GM12878 (cell line): ENCODE measurements at regions not wholly inside any gene's neighbourhood (a gene's known extent, or its start where the extent isn't known, plus 50 kb on each side); places are given as distances from the start of the nearest gene placed in this dataset.

Experiments
- ATAC-seq: fragments of 200-7000 bp; cut with Tn5 transposase; 3 replicates; pipeline ENCODE4 v1.9.1; 2020; ENCODE audit warnings: mild to moderate bottlenecking, moderate library complexity
- BruUV-seq: library from RNA; stranded (reverse); fragments of 400-500 nt; replicated peaks from 2 replicates; lab custom pipeline; 2021; lab: Mats Ljungman, UMichigan
- CTCF ChIA-PET: fragments of 300-600 bp; sonication (Branson Sonifier 250); formaldehyde crosslinking; extraction: SDS; loops from one replicate; lab custom pipeline; 2021; ENCODE audit warnings: inconsistent platforms; lab: Yijun Ruan, JAX
- POLR2A ChIA-PET: fragments of 350-600 bp; formaldehyde crosslinking; extraction: SDS; loops from one replicate; lab custom pipeline; 2021; ENCODE audit warnings: inconsistent platforms; lab: Charles Lee
- RAD21 ChIA-PET: fragments of 300-600 bp; sonication (Branson Sonifier 250); formaldehyde crosslinking; loops from one replicate; lab custom pipeline; 2023; ENCODE audit warnings: antibody characterized with exemption; ENCODE audit not compliant: unreplicated experiment; lab: Charles Lee
- SMC1A ChIA-PET: fragments of 300-600 bp; sonication (Branson Sonifier 250); formaldehyde crosslinking; loops from one replicate; lab custom pipeline; 2023; ENCODE audit not compliant: unreplicated experiment, uncharacterized antibody; lab: Charles Lee
- DNase-seq: peaks from one replicate; pipeline ENCODE4 v3.0.0-alpha.2; 2011; ENCODE audit warnings: low read depth, low spot score
- FAIRE-seq: peaks from 3 replicates; lab custom pipeline; 2011; peaks lifted over from hg19 to GRCh38; lab: Jason Lieb, UNC
- H2AFZ ChIP-seq: 2 replicates; pipeline ENCODE4 v1.6.0; 2011; ENCODE audit warnings: low read depth, low read length, control low read depth; ENCODE audit not compliant: control insufficient read depth
- H3K27ac ChIP-seq: 2 replicates; pipeline ENCODE4 v1.5.1; 2011; ENCODE audit warnings: control low read depth; ENCODE audit not compliant: control insufficient read depth, insufficient read depth
- H3K27me3 ChIP-seq, 2 experiments: replicated peaks in 1 of 2; 2 replicates each; pipeline versions ENCODE4 v1.6.0 to v1.6.1; 2011; ENCODE audit warnings: low read length in 1 of 2; ENCODE audit not compliant: control insufficient read depth in 2 of 2, insufficient read depth in 2 of 2
- H3K36me3 ChIP-seq, 2 experiments: 2 replicates each; pipeline ENCODE4 v1.5.1; 2011; ENCODE audit warnings: low read length in 1 of 2; ENCODE audit not compliant: control insufficient read depth in 2 of 2, insufficient read depth in 2 of 2
- H3K4me1 ChIP-seq: 2 replicates; pipeline ENCODE4 v1.6.1; 2011; ENCODE audit warnings: mild to moderate bottlenecking, low read length, moderate library complexity, mixed read lengths; ENCODE audit not compliant: control insufficient read depth, insufficient read depth
- H3K4me2 ChIP-seq: 2 replicates; pipeline ENCODE4 v1.6.0; 2011; ENCODE audit warnings: control low read depth; ENCODE audit not compliant: control insufficient read depth, insufficient read depth
- H3K4me3 ChIP-seq: fragments of 200-600 bp; sonication (generic); 2 replicates; pipeline ENCODE4 v1.5.1; 2016
- H3K79me2 ChIP-seq: 2 replicates; pipeline ENCODE4 v1.6.0; 2011; ENCODE audit warnings: low read length; ENCODE audit not compliant: control insufficient read depth, insufficient read depth
- H3K9ac ChIP-seq: 2 replicates; pipeline ENCODE4 v1.8.0; 2011; ENCODE audit warnings: low read length, control low read depth, mixed read lengths; ENCODE audit not compliant: control insufficient read depth, insufficient read depth
- H3K9me3 ChIP-seq: replicated peaks from 3 replicates; pipeline ENCODE4 v1.5.1; 2011; ENCODE audit warnings: mild to moderate bottlenecking, low read length; ENCODE audit not compliant: control insufficient read depth, insufficient read depth
- H4K20me1 ChIP-seq: 2 replicates; pipeline ENCODE4 v1.6.0; 2011; ENCODE audit not compliant: control insufficient read depth, insufficient read depth
- ATF3 ChIP-seq: IDR thresholded peaks from 2 replicates; pipeline ENCODE4 v1.6.1; 2011; ENCODE audit warnings: low read depth, mild to moderate bottlenecking, low read length, moderate library complexity, borderline replicate concordance; ENCODE audit errors: extremely low read depth
- BACH1 ChIP-seq: fragments of 450-650 bp; IDR thresholded peaks from 2 replicates; pipeline ENCODE4 v1.6.1; 2017; ENCODE audit warnings: mild to moderate bottlenecking, borderline replicate concordance
- CBX5 ChIP-seq: sonication (generic); IDR thresholded peaks from 2 replicates; pipeline ENCODE4 v1.6.1; 2016; ENCODE audit warnings: low read depth, moderate library complexity, mild to moderate bottlenecking, inconsistent platforms
- CREB1 ChIP-seq: IDR thresholded peaks from 2 replicates; pipeline ENCODE4 v1.6.1; 2012; ENCODE audit warnings: low read depth, mild to moderate bottlenecking, inconsistent platforms
- EP300 ChIP-seq, 2 experiments: fragments of 150-350 bp in 1 of 2; IDR thresholded peaks; 2 replicates each; pipeline ENCODE4 v1.6.1; 2011 to 2012; ENCODE audit warnings: low read depth in 2 of 2, low read length in 2 of 2, borderline replicate concordance in 1 of 2, improper control_type of control experiment in 1 of 2, inconsistent platforms in 1 of 2; ENCODE audit not compliant: control insufficient read depth in 1 of 2
- HDAC2 ChIP-seq: fragments of 200-600 bp; sonication (generic); IDR thresholded peaks from 2 replicates; pipeline ENCODE4 v1.6.1; 2017
- IKZF1 ChIP-seq: fragments of 450-650 bp; conservative IDR thresholded peaks from 2 replicates; pipeline ENCODE4 v1.6.1; 2017; ENCODE audit warnings: antibody characterized with exemption, mild to moderate bottlenecking
- IRF4 ChIP-seq: IDR thresholded peaks from 2 replicates; pipeline ENCODE4 v1.6.1; 2011; ENCODE audit warnings: low read depth, low read length
- MTA2 ChIP-seq: fragments of 450-650 bp; IDR thresholded peaks from 2 replicates; pipeline ENCODE4 v1.6.1; 2016; ENCODE audit warnings: low read depth, mild to moderate bottlenecking, moderate library complexity
- SREBF2 ChIP-seq: IDR thresholded peaks from 2 replicates; pipeline ENCODE4 v1.6.1; 2012; ENCODE audit warnings: mild to moderate bottlenecking, low read length
- ZNF274 ChIP-seq: IDR thresholded peaks from one replicate; pipeline ENCODE4 v1.8.0; 2011; ENCODE audit not compliant: insufficient read length, insufficient read depth
- ZNF592 ChIP-seq: fragments of 450-650 bp; IDR thresholded peaks from 2 replicates; pipeline ENCODE4 v1.6.1; 2017; ENCODE audit warnings: mild to moderate bottlenecking, moderate library complexity
- WGBS: methylation state at CpG from one replicate; pipeline ENCODE4 v1.1.6; 2016; ENCODE audit warnings: low lambda C conversion rate; ENCODE audit not compliant: insufficient replicate concordance, insufficient coverage; ENCODE audit errors: missing lambda C conversion rate; 5-methylcytosine and 5-hydroxymethylcytosine counted together
- in situ Hi-C: fragments of 300-500 bp; cut with MboI; formaldehyde crosslinking; loops from 9 replicates; pipeline ENCODE4 v1.14.3; 2018; ENCODE audit warnings: mixed read lengths
- intact Hi-C: fragments of 100-400 bp; cut with micrococcal nuclease; formaldehyde crosslinking; loops from one replicate; pipeline ENCODE4 v1.14.2; 2022; ENCODE audit not compliant: unreplicated experiment

- TF ChIP-seq ATF3 = no peak
- TF ChIP-seq MTA2 = no peak
- TF ChIP-seq IRF4 = no peak
- no peak for TF ChIP-seq ZNF592
- TF ChIP-seq IKZF1 = no peak
- TF ChIP-seq CBX5 = no peak
- TF ChIP-seq EP300 (IDR thresholded peaks at IDR 0.05; ENCODE audit: borderline replicate concordance in 1 of 2, control insufficient read depth in 1 of 2, low read depth in 2 of 2, low read length in 2 of 2) = no peak
- TF ChIP-seq, all 136 proteins: peak for 0
Measured at GRCh38 chr13:105595471-105595870, 940.0 kb downstream of the EFNB2 start (continued).

GRCh38 chr13:105591277-105591676 is 944.2 kb downstream of the EFNB2 start:
- BruUV-seq = no TSS peak
- TF ChIP-seq ZNF274 (no peak), HDAC2 (no peak), SREBF2 (no peak), CREB1 (no peak), BACH1 (no peak), ZNF592 (no peak)

More at GRCh38 chr13:105591277-105591676, 944.2 kb downstream of the EFNB2 start:
- ATAC-seq (no peak), FAIRE-seq (no peak), DNase-seq (no peak)
- no peak overlapping the region for H2AFZ ChIP-seq
- intact Hi-C loops (no loop called here), in situ Hi-C loops (no loop called here)
- no peaks in the 10 kb centered on the region for H3K27me3 ChIP-seq
- no peaks in the 10 kb centered on the region for H3K4me1 ChIP-seq
- ChIA-PET POLR2A (no interaction called here), CTCF (interaction anchor here (1.1 to 1.3 kb wide), 2 partner anchors 11 to 256 kb away, joined by 4 to 5 read pairs; no protein-coding TSS in a partner anchor), SMC1A (interaction anchor here (0.6 to 1.4 kb wide), 6 partner anchors 12 to 137 kb away, joined by 3 to 8 read pairs (median 3); no protein-coding TSS in a partner anchor), RAD21 (no interaction called here)
- H3K27ac ChIP-seq = no peak overlapping the region
- no peaks in the 10 kb centered on the region for H3K9me3 ChIP-seq
- no peaks in the 10 kb centered on the region for H3K79me2 ChIP-seq
- 20% methylated on average over 3 of the region's 3 CpGs for WGBS
- H3K36me3 ChIP-seq = no peaks in the 10 kb centered on the region
- no peaks in the 10 kb centered on the region for H4K20me1 ChIP-seq
- H3K4me3 ChIP-seq = no peak overlapping the region
- H3K4me2 ChIP-seq = no peak overlapping the region
- H3K9ac ChIP-seq = no peak overlapping the region
